ENCODE measurements at regions not wholly inside any gene's neighbourhood (a gene's known extent, or its start where the extent isn't known, plus 50 kb on each side); places are given as distances from the start of the nearest gene placed in this dataset.

DNA sequence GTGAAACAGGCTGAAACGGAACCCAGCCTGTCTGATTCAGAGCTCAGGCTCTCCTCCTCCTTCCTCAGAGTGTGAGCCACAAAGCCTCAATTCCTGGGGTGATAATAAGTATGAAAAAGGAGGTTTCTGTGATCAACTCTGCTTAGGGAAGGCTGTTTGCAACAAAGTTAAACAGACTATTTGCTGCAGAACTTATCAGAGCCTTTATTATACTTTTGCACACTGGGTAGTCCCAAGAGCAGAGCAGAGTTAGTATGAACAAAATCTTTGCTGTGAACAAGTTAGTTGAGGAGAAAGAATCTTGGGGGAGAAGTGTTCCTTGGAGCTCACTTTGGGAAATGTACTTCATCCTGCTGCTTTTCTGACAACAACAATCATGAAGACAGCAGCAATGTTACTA lies 67.4 kb downstream of the MRM1 start:
- H3K9ac ChIP-seq (ENCODE audit: low read length) = no peak overlapping the region
- no peaks in the 10 kb centered on the region for H3K36me3 ChIP-seq (replicated peaks in 1 of 2; ENCODE audit: control extremely low read depth in 1 of 2, control insufficient read depth in 1 of 2, extremely low read depth in 1 of 2, insufficient read depth in 2 of 2, low read length in 1 of 2)
- no peaks in the 10 kb centered on the region for H3K4me1 ChIP-seq (ENCODE audit: control insufficient read depth in 2 of 2, insufficient read depth in 2 of 2, low read length in 2 of 2)
- peaks cover 0 to 4% (median 0%) of the 10 kb centered on the region in 4 experiments for H3K27me3 ChIP-seq (replicated peaks in 1 of 4; ENCODE audit: control extremely low read depth in 1 of 4, control insufficient read depth in 3 of 4, insufficient read depth in 4 of 4, low read length in 3 of 4)
- DNase-seq (no peak), ATAC-seq (ENCODE audit: low read depth) (no peak)
- H3K27ac ChIP-seq (ENCODE audit: low read length in 2 of 2) = no peak overlapping the region
- no peak overlapping the region for H3K4me3 ChIP-seq (ENCODE audit: control extremely low read depth in 1 of 5, extremely low read depth in 1 of 5, insufficient read depth in 1 of 5, low read depth in 2 of 5, low read length in 4 of 5)
- H3K4me3 Mint-ChIP-seq = no peak overlapping the region
- whole genome bisulfite sequencing (ENCODE audit: insufficient coverage) = no CpG with 5 or more reads among the region's 1 CpG
- intact Hi-C loops (cut with micrococcal nuclease) = no loop called here
- H3K27me3 Mint-ChIP-seq = peaks cover 32% of the 10 kb centered on the region
- no peaks in the 10 kb centered on the region for H3K9me3 ChIP-seq (ENCODE audit: control extremely low read depth in 1 of 3, control insufficient read depth in 2 of 3, insufficient read depth in 1 of 3, low read length in 2 of 3)
- no peak overlapping the region for H3K27ac Mint-ChIP-seq
- TF ChIP-seq EZH2 (IDR thresholded peaks at IDR 0.05; ENCODE audit: borderline replicate concordance, insufficient read depth, low read depth, low read length, poor library complexity, severe bottlenecking) = no peak
- TF ChIP-seq, protein P1, sequence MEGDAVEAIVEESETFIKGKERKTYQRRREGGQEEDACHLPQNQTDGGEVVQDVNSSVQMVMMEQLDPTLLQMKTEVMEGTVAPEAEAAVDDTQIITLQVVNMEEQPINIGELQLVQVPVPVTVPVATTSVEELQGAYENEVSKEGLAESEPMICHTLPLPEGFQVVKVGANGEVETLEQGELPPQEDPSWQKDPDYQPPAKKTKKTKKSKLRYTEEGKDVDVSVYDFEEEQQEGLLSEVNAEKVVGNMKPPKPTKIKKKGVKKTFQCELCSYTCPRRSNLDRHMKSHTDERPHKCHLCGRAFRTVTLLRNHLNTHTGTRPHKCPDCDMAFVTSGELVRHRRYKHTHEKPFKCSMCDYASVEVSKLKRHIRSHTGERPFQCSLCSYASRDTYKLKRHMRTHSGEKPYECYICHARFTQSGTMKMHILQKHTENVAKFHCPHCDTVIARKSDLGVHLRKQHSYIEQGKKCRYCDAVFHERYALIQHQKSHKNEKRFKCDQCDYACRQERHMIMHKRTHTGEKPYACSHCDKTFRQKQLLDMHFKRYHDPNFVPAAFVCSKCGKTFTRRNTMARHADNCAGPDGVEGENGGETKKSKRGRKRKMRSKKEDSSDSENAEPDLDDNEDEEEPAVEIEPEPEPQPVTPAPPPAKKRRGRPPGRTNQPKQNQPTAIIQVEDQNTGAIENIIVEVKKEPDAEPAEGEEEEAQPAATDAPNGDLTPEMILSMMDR (IDR thresholded peaks at IDR 0.05) = no peak
- no peaks in the 10 kb centered on the region for H3K9me3 Mint-ChIP-seq (ENCODE audit: insufficient read depth)
- ChIA-PET POLR2A (no interaction called here), CTCF (no interaction called here)
- H3K4me1 Mint-ChIP-seq = no peaks in the 10 kb centered on the region
- H2AFZ ChIP-seq (ENCODE audit: insufficient read depth, low read depth, low read length, poor library complexity, severe bottlenecking) = no peak overlapping the region
- H3K4me2 ChIP-seq (replicated peaks; ENCODE audit: low read depth, low read length, poor library complexity, severe bottlenecking) = no peak overlapping the region
- H4K20me1 ChIP-seq (ENCODE audit: control insufficient read depth, insufficient read depth, low read length, poor library complexity, severe bottlenecking) = no peaks in the 10 kb centered on the region
- H3K79me2 ChIP-seq (ENCODE audit: control insufficient read depth, insufficient read depth, low read length) = no peaks in the 10 kb centered on the region

DNA sequence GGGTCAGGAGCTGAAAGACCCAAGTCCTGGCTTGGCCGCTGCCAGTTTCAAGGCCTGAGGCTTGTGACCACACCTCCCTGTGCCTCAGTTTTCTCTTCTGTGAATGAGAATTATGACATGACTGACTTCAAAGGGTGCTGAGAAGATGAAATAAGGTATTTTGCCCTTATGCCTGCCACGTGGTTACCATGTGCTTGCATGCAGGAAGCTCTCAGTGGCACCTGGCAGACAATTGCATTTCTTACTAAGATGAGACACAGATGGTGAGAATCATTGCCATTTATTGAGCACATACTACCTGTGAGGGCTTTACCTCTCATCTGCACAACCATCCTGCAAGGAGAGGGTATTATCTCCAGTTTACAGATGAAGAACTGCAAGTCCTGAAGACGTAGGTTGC lies 69.8 kb downstream of the MRM1 start:
- no peaks in the 10 kb centered on the region for H3K36me3 ChIP-seq (replicated peaks in 1 of 2; ENCODE audit: control extremely low read depth in 1 of 2, control insufficient read depth in 1 of 2, extremely low read depth in 1 of 2, insufficient read depth in 2 of 2, low read length in 1 of 2)
- H4K20me1 ChIP-seq (ENCODE audit: control insufficient read depth, insufficient read depth, low read length, poor library complexity, severe bottlenecking) = no peaks in the 10 kb centered on the region
- no peak overlapping the region for H2AFZ ChIP-seq (ENCODE audit: insufficient read depth, low read depth, low read length, poor library complexity, severe bottlenecking)
- H3K9ac ChIP-seq (ENCODE audit: low read length) = no peak overlapping the region
- WGBS (ENCODE audit: insufficient coverage) = 73% methylated on average over 3 of the region's 3 CpGs
- Mint-ChIP-seq H3K4me1 (peaks cover 9% of the 10 kb centered on the region), H3K4me3 (no peak overlapping the region), H3K9me3 (ENCODE audit: insufficient read depth) (no peaks in the 10 kb centered on the region), H3K27me3 (peaks cover 12% of the 10 kb centered on the region), H3K27ac (no peak overlapping the region)
- H3K27me3 ChIP-seq (replicated peaks in 1 of 4; ENCODE audit: control extremely low read depth in 1 of 4, control insufficient read depth in 3 of 4, insufficient read depth in 4 of 4, low read length in 3 of 4) = peaks cover 0 to 4% (median 0%) of the 10 kb centered on the region in 4 experiments
- intact Hi-C loops (cut with micrococcal nuclease) = no loop called here
- DNase-seq (no peak), ATAC-seq (ENCODE audit: low read depth) (no peak)
- no peaks in the 10 kb centered on the region for H3K9me3 ChIP-seq (ENCODE audit: control extremely low read depth in 1 of 3, control insufficient read depth in 2 of 3, insufficient read depth in 1 of 3, low read length in 2 of 3)
- TF ChIP-seq, protein P1 (IDR thresholded peaks at IDR 0.05) = no peak
- TF ChIP-seq EZH2 (IDR thresholded peaks at IDR 0.05; ENCODE audit: borderline replicate concordance, insufficient read depth, low read depth, low read length, poor library complexity, severe bottlenecking) = no peak
- ChIA-PET POLR2A (no interaction called here), CTCF (no interaction called here)
- no peak overlapping the region for H3K4me2 ChIP-seq (replicated peaks; ENCODE audit: low read depth, low read length, poor library complexity, severe bottlenecking)
- peaks cover 0 to 7% of the 10 kb centered on the region in 2 donors for H3K4me1 ChIP-seq (ENCODE audit: control insufficient read depth in 2 of 2, insufficient read depth in 2 of 2, low read length in 2 of 2)
- H3K27ac ChIP-seq (ENCODE audit: low read length in 2 of 2) = no peak overlapping the region
- H3K79me2 ChIP-seq (ENCODE audit: control insufficient read depth, insufficient read depth, low read length) = no peaks in the 10 kb centered on the region
- H3K4me3 ChIP-seq (ENCODE audit: control extremely low read depth in 1 of 5, extremely low read depth in 1 of 5, insufficient read depth in 1 of 5, low read depth in 2 of 5, low read length in 4 of 5) = no peak overlapping the region

Measured in B cell (primary cell).